ENCODE measurements at regions not wholly inside any gene's neighbourhood (a gene's known extent, or its start where the extent isn't known, plus 50 kb on each side); places are given as distances from the start of the nearest gene placed in this dataset.

- TF ChIP-seq POLR2AphosphoS5 (IDR thresholded peaks at IDR 0.05; ENCODE audit: low read depth, low read length): no peak
Observed at GRCh38 chr5:159449925-159450324, 119.6 kb upstream of the IL12B start.

- TF ChIP-seq REST (IDR thresholded peaks at IDR 0.05; ENCODE audit: insufficient read depth in 1 of 2, low read depth in 2 of 2, low read length in 2 of 2) (no peak), FOXP2 (optimal IDR thresholded peaks at IDR 0.05; ENCODE audit: borderline replicate concordance, extremely low read depth, extremely low read length, insufficient read depth) (no peak), TAF1 (IDR thresholded peaks at IDR 0.05; ENCODE audit: borderline replicate concordance, insufficient read depth, low read length) (no peak), POLR2AphosphoS5 (IDR thresholded peaks at IDR 0.05; ENCODE audit: low read depth, low read length) (no peak), SIN3A (IDR thresholded peaks at IDR 0.05; ENCODE audit: borderline replicate concordance, insufficient read depth, low read length) (no peak)
Observed at GRCh38 chr5:159450417-159450816, 120.1 kb upstream of the IL12B start.

- no peak for TF ChIP-seq REST (IDR thresholded peaks at IDR 0.05; ENCODE audit: insufficient read depth in 1 of 2, low read depth in 2 of 2, low read length in 2 of 2)
- no peak for TF ChIP-seq FOXP2 (optimal IDR thresholded peaks at IDR 0.05; ENCODE audit: borderline replicate concordance, extremely low read depth, extremely low read length, insufficient read depth)
- no peak for TF ChIP-seq SIN3A (IDR thresholded peaks at IDR 0.05; ENCODE audit: borderline replicate concordance, insufficient read depth, low read length)
- TF ChIP-seq POLR2AphosphoS5 (IDR thresholded peaks at IDR 0.05; ENCODE audit: low read depth, low read length): no peak
- no peak for TF ChIP-seq TAF1 (IDR thresholded peaks at IDR 0.05; ENCODE audit: borderline replicate concordance, insufficient read depth, low read length)
Observed at GRCh38 chr5:159451197-159452052, 121.1 kb upstream of the IL12B start.

- TF ChIP-seq FOXP2 (optimal IDR thresholded peaks at IDR 0.05; ENCODE audit: borderline replicate concordance, extremely low read depth, extremely low read length, insufficient read depth) (no peak), POLR2AphosphoS5 (IDR thresholded peaks at IDR 0.05; ENCODE audit: low read depth, low read length) (no peak), TAF1 (IDR thresholded peaks at IDR 0.05; ENCODE audit: borderline replicate concordance, insufficient read depth, low read length) (no peak), REST (IDR thresholded peaks at IDR 0.05; ENCODE audit: insufficient read depth in 1 of 2, low read depth in 2 of 2, low read length in 2 of 2) (no peak), SIN3A (IDR thresholded peaks at IDR 0.05; ENCODE audit: borderline replicate concordance, insufficient read depth, low read length) (no peak)
Observed at GRCh38 chr5:159452480-159453167, 122.3 kb upstream of the IL12B start.

GRCh38 chr5:159453209-159453608 lies 122.9 kb upstream of the IL12B start:
- TF ChIP-seq REST (IDR thresholded peaks at IDR 0.05; ENCODE audit: insufficient read depth in 1 of 2, low read depth in 2 of 2, low read length in 2 of 2): no peak
- no peak for TF ChIP-seq SIN3A (IDR thresholded peaks at IDR 0.05; ENCODE audit: borderline replicate concordance, insufficient read depth, low read length)
